Renal pelvis (tissue), 1 donor: ENCODE measurements at regions not wholly inside any gene's neighbourhood (a gene's known extent, or its start where the extent isn't known, plus 50 kb on each side); places are given as distances from the start of the nearest gene placed in this dataset.
"Not testable (repeated sequence)": the region's sequence is repeated elsewhere in the genome, so short reads cannot be mapped to it uniquely, and the experiment has no call there.

Experiments
- DNase-seq: peaks from one replicate; pipeline ENCODE4 v3.0.0-alpha.2; 2013

- no peak for DNase-seq
Measured at GRCh38 chr9:75541734-75542133, 348.7 kb upstream of the PCSK5 start.

DNA sequence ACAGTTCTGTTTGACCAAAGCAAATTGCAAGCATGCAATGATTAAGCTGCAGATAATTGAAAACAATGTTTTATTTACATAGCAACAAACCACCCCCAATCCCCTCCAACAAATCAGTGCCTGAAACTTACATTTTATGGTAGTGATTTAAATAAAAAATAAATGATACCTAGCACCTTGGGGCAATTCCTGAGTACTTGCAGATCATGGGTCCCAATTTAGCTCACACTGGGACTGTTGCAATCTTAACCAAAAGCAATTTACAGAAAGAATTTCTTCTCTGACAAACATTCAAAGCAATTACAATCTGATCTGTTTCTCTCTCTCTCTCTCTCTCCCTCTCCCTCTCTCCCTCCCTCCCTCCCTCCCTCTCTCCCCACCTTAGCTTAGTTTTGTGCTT, 345.7 kb upstream of the PCSK5 start:
- DNase-seq = no peak

DNA sequence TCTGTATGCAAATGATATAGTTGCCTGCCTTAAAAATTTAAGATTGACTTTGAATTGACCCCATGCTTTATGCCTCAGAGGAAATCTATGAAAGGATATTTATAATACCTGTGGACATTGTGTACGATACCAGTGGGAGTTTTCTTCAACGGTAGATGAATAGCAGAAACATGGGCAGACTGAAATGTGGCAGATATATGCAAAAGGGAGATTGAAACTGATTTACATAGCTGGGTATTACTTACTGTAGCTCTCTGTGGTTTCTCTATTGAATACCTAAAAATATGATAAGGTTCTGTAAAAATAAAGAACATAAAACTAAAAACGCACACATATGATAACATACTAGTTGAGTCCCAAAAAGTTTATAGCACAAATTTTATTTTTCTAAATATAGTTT, 345.2 kb upstream of the PCSK5 start:
- no peak for DNase-seq

DNA sequence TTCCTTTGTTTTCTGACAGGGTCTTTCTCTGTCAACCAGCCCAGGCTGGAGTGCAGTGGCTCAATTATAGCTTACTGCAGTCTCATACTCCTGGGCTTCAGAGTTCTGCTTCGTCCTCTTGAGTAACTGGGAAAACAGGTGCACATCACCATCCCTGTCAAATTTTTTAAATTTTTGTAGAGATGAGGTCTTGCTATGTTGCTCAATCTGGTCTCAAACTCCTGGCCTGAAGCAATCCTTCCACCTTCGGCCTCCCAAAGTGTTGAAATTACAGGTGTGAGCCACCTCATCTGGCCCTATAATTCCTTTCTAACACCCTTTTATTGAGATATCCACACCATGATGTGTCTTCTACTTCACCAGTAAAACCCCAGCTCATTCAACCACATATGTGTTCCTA, 341.6 kb upstream of the PCSK5 start:
- DNase-seq = no peak

GRCh38 chr9:75551861-75552260, 338.6 kb upstream of the PCSK5 start:
- no peak for DNase-seq

DNA sequence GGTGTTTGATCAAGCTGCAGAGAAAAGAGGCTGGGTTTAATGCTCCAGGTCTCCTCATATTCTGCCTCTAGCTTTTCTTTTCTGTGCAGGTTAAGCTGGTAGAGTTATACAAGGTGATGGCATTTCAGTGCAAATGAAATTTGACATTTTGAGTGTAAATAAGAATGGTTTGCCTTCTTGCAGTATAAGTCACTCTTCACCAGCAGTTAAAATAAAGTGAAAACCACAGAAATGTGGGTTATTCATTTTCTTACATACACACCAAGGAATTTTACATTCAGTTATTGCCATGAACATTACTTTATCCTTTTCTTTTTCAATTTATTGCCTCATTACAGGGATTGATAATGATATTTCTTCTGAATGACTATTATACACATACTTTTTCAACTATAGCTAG, 337.5 kb upstream of the PCSK5 start:
- DNase-seq = no peak

GRCh38 chr9:75566813-75567212, 323.7 kb upstream of the PCSK5 start:
- DNase-seq = not testable (repeated sequence)

DNA sequence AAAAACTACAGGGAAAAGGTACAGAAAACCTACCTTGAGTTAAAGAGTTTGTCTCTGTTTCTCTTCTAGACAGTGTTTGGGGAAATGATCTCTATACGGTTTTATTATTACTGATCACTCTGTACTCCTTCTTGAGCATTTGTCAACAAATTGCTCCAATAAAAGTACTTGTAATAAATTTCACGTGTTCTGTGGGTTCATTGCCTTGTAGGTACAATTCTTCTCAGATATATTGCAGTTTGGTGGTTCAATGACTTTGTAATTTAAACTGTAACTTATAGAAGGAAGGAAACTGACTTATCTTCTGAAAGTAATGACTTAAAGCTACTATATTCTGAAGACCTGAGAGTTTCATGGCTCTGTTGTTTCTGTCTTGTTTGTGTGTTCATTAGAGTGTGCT, 319.9 kb upstream of the PCSK5 start:
- DNase-seq = no peak

GRCh38 chr9:75574569-75574968, 315.9 kb upstream of the PCSK5 start:
- no peak for DNase-seq

DNA sequence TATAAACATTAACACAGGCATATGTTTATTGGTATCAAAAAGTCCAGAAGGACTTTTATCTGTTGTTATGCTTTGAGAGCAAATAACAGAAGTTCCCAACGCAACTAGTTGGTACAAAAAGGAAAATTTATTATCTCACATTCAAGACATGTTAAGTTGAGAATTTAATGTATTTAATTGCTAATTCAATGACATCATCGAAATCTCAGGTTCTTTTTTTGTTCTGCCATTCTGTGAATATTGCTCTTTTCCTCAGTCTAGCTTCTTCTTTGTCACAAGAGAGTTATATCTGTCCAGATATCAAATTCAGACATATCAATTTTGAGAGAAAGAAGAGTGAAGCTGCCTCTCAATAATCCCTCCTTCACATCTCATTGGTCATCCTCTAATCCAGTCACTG, 307.6 kb upstream of the PCSK5 start:
- no peak for DNase-seq

GRCh38 chr9:75588808-75589207, 301.7 kb upstream of the PCSK5 start:
- DNase-seq = no peak

DNA sequence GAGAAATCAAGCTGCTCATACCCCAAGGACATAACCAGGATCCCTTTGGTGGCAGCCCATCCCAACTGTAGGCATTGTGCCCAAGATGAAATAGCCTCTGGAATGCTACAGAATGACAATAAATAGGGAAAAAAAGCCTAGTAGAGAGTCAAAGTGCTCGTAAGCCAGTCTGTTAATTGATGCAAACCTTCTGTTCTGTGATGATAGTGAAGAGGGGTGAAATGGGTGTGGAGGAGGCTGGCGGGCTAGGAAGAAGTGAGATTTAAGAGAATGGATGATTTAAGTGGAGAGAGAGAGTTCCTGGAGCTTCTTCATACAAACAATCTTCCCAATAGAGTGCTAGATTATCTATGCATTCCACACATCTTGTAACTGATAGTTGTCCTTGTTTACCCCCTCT, 301.0 kb upstream of the PCSK5 start:
- DNase-seq = no peak

DNA sequence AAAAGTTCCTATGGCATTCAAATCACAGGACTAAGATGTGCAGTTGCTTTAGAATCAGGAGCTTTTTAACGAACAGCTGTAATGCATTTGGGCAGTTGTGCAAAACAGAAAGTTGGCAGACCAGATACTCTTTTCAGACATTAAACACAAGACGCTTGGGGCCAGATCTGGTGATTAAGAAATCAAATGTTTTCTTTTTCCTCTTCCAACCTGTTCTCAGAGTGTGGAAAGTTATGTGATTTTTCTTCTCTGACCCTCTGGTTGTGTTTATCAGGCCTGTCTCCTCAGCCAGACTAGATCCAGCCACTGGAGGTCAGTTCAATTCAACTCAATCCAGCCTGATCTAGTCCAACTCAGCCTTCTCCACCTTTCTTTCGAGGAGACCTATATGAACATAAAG, 298.5 kb upstream of the PCSK5 start:
- no peak for DNase-seq

DNA sequence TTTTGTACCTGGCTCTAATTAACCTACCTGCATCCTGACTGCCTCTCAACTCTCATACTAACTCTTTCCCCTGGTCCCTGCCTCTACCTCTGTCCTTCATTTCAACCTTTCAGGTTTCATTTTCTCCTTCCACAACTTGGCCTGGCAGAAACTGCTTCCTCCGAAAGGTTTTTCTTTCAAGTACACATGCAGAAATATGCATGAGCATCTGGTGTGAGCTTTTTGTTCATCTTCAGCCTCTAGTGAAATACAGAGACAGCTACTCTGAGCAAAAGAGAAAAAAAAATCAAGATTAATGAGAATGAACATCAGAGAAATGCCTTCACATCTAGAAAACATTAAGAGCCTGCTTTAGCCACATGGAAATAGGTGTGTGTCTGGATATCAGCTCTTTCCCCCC, 297.9 kb upstream of the PCSK5 start:
- DNase-seq = no peak

DNA sequence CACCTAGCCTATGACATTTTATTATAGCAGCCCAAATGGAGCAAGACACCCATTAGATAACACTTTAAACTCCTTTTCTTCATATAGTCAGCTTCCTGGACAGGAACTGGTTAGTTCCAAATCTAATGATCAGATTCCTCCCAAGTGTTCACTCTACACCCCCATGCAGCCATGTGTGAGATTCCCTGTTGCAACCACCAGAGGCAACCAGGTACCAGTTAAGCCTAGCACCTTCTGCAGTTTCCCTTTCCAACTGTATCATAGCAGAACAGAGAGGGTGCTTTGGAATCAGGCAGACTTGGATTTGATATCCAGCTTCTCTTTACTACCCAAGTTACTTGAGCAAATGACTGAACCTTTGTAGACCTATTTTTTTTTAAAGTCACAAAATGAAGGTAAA, 296.6 kb upstream of the PCSK5 start:
- no peak for DNase-seq

DNA sequence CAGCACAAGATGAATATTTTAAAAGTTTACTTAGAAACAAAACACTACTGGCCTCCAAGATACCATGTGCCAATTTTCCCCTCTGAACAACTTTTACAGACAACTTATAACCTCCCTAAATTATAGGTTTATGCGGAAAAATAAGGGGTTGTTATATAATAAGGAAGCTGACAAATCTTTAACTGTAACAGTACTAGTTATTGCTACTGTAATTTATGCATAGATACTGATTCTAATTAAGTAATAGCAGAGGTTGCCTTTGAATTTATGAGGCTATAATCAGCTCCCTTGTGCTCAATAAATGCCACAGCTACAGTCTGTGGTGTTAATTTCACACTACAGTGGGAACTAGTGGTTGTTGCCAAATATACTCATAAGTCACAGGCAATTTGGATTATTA, 291.3 kb upstream of the PCSK5 start:
- DNase-seq = no peak

DNA sequence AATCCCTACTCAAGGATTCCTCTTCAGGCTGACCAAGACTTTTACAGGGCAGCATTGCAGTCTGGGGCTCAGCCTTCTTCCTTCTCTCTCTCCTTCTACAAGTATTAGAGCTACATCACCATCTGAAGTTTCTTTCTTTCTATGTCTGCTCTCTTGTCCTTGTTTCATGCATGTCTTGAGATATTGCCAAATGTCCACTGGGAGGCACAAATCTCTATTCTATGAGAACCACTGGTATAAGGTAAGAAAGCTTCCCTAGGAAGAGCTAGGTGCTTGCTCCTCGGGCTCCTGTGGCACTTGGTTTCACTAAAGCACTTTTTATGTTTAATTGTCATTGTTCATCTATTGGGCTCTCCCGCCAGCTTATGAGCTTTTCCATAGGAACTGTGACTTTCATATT, 289.2 kb upstream of the PCSK5 start:
- no peak for DNase-seq

DNA sequence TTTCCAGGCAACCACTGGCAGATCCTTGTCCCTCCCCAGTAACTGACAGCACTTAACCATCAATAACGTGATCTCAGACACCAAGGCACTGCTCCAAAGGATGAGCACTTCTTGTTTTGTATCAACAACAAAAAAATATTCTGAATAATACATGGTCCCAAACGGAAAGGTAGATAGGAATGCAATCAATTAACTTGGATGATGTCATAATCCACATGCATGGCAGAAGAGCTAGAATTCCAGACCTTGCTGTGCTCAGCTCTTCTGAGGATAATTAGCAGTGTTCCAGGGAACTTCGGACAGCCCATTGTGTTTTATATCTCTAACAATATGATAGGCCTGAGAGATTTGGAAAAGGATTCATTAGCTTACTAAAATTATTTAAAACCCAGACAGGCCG, 288.4 kb upstream of the PCSK5 start:
- no peak for DNase-seq

- no peak for DNase-seq
Measured at GRCh38 chr9:75604661-75605060, 285.8 kb upstream of the PCSK5 start.

GRCh38 chr9:75607521-75607920, 283.0 kb upstream of the PCSK5 start:
- DNase-seq = no peak

- no peak for DNase-seq
Measured at GRCh38 chr9:75609401-75609800, 281.1 kb upstream of the PCSK5 start.

DNA sequence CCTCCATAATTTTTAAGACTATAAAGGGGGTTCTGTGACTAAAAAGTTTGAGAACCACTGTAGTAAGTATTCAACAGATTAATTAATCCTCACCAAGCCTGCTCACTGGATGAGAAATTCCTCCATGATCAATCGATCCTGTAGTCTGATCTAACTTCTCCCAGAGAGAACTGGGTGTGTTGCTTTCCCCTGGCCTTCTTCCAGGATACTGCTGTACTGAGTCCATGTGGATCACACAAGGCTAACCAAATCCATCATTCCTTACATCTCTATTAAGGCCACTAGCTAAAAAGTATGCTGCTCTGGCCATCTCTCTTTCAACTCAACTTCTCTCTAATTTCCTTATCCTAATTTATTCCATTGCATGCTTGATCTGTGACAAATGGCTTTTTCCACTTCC, 280.2 kb upstream of the PCSK5 start:
- no peak for DNase-seq

GRCh38 chr9:75612205-75612604, 278.3 kb upstream of the PCSK5 start:
- no peak for DNase-seq

DNA sequence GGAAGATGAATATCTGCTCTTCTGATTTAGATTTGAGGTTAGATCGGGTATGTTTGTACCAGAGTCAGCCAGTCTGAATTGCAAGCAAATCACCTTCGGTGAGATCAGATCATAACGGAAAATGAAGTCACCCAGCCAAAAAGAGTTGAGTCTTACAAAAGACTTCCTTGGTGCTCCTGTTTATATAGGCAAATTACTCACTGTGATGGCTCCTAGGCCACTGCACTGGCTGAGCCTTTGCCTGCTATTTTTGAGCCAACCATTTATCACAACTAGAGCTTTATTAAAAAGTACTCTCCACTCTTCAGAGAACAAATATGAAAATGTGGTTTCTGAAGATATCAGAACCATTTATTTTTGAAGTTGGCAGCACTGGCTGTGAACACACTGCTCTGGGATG, 277.7 kb upstream of the PCSK5 start:
- DNase-seq = no peak

GRCh38 chr9:75615284-75615683, 275.2 kb upstream of the PCSK5 start:
- DNase-seq = peak; percentile 60
